ENCODE measurements at regions not wholly inside any gene's neighbourhood (a gene's known extent, or its start where the extent isn't known, plus 50 kb on each side); places are given as distances from the start of the nearest gene placed in this dataset.
A peak's percentile ranks its signal among the peaks of the same experiment; 100 is the strongest.
"Not testable (repeated sequence)": the region's sequence is repeated elsewhere in the genome, so short reads cannot be mapped to it uniquely, and the experiment has no call there.

GRCh38 chr7:142488842-142489241 is 231.0 kb upstream of the PRSS58 start:
- no peak for DNase-seq (ENCODE audit: low read depth)
- no peak for TF ChIP-seq CTCF (conservative IDR thresholded peaks at IDR 0.05; ENCODE audit: low read depth, low read length)
- no peak overlapping the region for H3K4me3 ChIP-seq (ENCODE audit: low read depth, low read length)

GRCh38 chr7:142488036-142488633 is 230.3 kb upstream of the PRSS58 start:
- TF ChIP-seq CTCF (conservative IDR thresholded peaks at IDR 0.05; ENCODE audit: low read depth, low read length): no peak
- no peak overlapping the region for H3K4me3 ChIP-seq (ENCODE audit: low read depth, low read length)

GRCh38 chr7:142487565-142487964 is 229.7 kb upstream of the PRSS58 start:
- DNase-seq (ENCODE audit: low read depth); H3K4me3 ChIP-seq (ENCODE audit: low read depth, low read length): not testable (repeated sequence)

More at GRCh38 chr7:142488036-142488633, 230.3 kb upstream of the PRSS58 start:
- no peak for DNase-seq (ENCODE audit: low read depth)

DNA sequence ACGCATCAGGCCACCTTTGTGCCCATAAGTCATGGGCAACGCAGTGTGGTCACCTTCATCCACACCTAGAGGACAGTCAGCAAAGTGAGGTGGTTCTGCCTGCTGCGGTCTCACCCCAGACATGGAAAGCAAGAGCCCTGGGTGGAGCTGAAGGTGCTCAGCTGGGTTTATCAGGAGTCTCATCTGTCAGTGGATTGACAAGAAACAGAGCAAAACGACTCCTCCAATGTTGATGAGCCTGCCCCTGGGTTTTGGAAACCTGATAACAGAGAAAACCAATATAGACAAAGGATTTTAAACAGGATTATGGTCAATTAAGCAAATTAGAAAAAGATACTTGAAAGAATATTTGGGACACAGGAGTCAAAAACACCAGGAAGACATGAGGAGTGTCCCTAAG is 229.3 kb upstream of the PRSS58 start:
- DNase-seq (ENCODE audit: low read depth): no peak
- H3K4me3 ChIP-seq (ENCODE audit: low read depth, low read length): no peak overlapping the region
- no peak for TF ChIP-seq CTCF (conservative IDR thresholded peaks at IDR 0.05; ENCODE audit: low read depth, low read length)

- H3K4me3 ChIP-seq (ENCODE audit: low read depth, low read length): no peak overlapping the region
- no peak for DNase-seq (ENCODE audit: low read depth)
- TF ChIP-seq CTCF (conservative IDR thresholded peaks at IDR 0.05; ENCODE audit: low read depth, low read length): peak; percentile 66
These were observed 227.9 kb upstream of the PRSS58 start for GRCh38 chr7:142485617-142486226.

- no peak for DNase-seq (ENCODE audit: low read depth)
- H3K4me3 ChIP-seq (ENCODE audit: low read depth, low read length): no peak overlapping the region
- no peak for TF ChIP-seq CTCF (conservative IDR thresholded peaks at IDR 0.05; ENCODE audit: low read depth, low read length)
These were observed 225.9 kb upstream of the PRSS58 start for GRCh38 chr7:142483659-142484317.

DNA sequence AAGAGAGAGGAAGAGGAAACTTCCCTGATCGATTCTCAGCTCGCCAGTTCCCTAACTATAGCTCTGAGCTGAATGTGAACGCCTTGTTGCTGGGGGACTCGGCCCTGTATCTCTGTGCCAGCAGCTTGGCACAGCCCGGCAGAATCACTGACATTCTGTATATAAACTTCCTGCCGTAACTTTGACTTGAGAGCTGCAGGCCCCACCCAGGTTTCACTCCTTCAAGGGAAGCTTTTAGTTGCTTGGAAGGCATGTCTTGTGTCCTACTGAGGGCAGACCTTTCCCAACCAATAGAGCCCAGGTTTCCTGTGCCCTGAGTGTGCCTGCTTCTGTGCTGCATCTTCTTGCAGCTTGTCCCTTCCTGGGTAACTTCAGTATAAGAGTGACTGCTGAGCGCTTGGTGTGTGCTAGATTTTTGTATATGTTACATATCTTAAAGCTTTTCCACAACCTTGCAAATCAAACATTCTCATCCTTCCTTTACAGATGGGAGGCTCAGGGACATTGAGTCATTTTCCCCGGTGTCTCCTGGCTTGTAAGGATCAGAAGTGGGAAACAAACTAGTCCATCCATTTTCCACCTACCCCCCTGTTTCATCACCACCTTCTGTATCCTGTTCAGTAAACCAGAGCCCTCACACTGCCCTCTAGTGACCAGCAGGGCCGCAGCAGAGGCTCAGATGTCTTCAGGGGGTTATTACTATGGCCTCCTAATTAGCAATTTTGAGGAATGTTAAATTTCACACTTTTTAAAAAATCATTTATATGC is 225.2 kb upstream of the PRSS58 start:
- no peak for DNase-seq (ENCODE audit: low read depth)
- TF ChIP-seq CTCF (conservative IDR thresholded peaks at IDR 0.05; ENCODE audit: low read depth, low read length): peak; percentile 99
- no peak overlapping the region for H3K4me3 ChIP-seq (ENCODE audit: low read depth, low read length)
